BJ (cell line): ENCODE measurements at regions not wholly inside any gene's neighbourhood (a gene's known extent, or its start where the extent isn't known, plus 50 kb on each side); places are given as distances from the start of the nearest gene placed in this dataset.
"Not testable (repeated sequence)": the region's sequence is repeated elsewhere in the genome, so short reads cannot be mapped to it uniquely, and the experiment has no call there.

ENCODE experiments used
- CTCF ChIA-PET: fragments of 350-600 bp; formaldehyde crosslinking; extraction: SDS; loops from one replicate; lab custom pipeline; 2021; ENCODE audit warnings: antibody characterized with exemption, inconsistent platforms; lab: Yijun Ruan, JAX
- POLR2A ChIA-PET: fragments of 300-600 bp; sonication (Branson Sonifier 250); formaldehyde crosslinking; extraction: SDS; loops from one replicate; lab custom pipeline; 2021; ENCODE audit warnings: antibody characterized with exemption; lab: Charles Lee
- DNase-seq: peaks from one replicate; pipeline ENCODE4 v3.0.0-alpha.2; 2011; ENCODE audit warnings: low read depth
- H3K27me3 ChIP-seq: 2 replicates; pipeline ENCODE4 v1.6.0; 2011; ENCODE audit warnings: low read length; ENCODE audit not compliant: control insufficient read depth, insufficient read depth
- H3K36me3 ChIP-seq: 2 replicates; pipeline ENCODE4 v1.5.1; 2011; ENCODE audit warnings: low read length; ENCODE audit not compliant: control insufficient read depth, insufficient read depth
- H3K4me3 ChIP-seq: 2 replicates; pipeline ENCODE4 v1.5.1; 2011; ENCODE audit warnings: low read depth, mild to moderate bottlenecking, control low read depth, low read length
- TF ChIP-seq, protein P1 (sequence below): IDR thresholded peaks from 2 replicates; pipeline ENCODE4 v1.5.1; 2011; ENCODE audit warnings: low read depth, mild to moderate bottlenecking, control low read depth, inconsistent platforms, low read length, moderate library complexity; ENCODE audit not compliant: insufficient read depth

DNA sequence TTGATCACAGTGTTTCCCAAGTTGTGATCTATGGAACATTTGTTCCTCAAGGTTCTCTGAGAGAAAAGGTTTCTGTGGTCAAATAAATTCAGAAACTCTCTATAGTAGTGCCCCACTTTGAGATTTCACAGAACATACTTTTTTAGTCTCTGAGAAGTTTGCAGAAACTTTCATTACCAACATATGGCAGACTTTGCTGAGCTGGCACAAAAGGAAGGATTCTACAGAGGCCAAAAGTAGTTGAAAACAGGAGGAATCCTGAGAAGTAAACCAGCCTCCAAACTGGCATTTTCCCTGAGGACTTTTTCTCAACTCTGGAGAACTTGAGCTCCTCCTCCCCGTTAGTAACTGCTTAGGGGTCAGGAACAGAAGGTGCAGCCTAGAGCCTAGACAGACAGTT, 117.8 kb upstream of the ESX1 start:
- DNase-seq: no peak
- Histone ChIP-seq H3K27me3 (no peaks in the 10 kb centered on the region), H3K36me3 (no peaks in the 10 kb centered on the region), H3K4me3 (no peak overlapping the region)
- CTCF ChIA-PET: no interaction called here
- POLR2A ChIA-PET: no interaction called here
- TF ChIP-seq, protein P1, sequence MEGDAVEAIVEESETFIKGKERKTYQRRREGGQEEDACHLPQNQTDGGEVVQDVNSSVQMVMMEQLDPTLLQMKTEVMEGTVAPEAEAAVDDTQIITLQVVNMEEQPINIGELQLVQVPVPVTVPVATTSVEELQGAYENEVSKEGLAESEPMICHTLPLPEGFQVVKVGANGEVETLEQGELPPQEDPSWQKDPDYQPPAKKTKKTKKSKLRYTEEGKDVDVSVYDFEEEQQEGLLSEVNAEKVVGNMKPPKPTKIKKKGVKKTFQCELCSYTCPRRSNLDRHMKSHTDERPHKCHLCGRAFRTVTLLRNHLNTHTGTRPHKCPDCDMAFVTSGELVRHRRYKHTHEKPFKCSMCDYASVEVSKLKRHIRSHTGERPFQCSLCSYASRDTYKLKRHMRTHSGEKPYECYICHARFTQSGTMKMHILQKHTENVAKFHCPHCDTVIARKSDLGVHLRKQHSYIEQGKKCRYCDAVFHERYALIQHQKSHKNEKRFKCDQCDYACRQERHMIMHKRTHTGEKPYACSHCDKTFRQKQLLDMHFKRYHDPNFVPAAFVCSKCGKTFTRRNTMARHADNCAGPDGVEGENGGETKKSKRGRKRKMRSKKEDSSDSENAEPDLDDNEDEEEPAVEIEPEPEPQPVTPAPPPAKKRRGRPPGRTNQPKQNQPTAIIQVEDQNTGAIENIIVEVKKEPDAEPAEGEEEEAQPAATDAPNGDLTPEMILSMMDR: no peak

DNA sequence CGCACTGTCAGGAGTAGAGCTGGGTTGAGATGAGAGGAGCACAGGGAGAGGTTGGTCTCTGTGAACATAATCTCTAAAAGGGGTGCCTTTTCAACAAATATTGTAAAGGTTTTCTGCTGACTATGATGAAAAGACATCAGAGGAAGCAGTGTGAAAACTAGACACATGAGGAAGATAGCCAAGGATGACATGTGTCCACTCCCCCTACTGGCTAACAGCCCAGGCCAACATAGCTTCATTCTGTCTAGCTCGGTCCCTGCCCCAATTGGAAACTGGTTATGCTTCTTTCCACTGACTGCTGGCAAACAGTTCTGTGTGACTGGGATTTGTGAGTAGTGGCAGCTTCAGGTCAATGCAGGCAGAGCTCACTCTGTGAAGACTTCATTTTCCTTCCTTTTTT, 115.4 kb upstream of the ESX1 start:
- Histone ChIP-seq H3K27me3 (no peaks in the 10 kb centered on the region), H3K36me3 (no peaks in the 10 kb centered on the region), H3K4me3 (no peak overlapping the region)
- CTCF ChIA-PET: no interaction called here
- TF ChIP-seq, protein P1: no peak
- POLR2A ChIA-PET: no interaction called here
- DNase-seq: no peak

DNA sequence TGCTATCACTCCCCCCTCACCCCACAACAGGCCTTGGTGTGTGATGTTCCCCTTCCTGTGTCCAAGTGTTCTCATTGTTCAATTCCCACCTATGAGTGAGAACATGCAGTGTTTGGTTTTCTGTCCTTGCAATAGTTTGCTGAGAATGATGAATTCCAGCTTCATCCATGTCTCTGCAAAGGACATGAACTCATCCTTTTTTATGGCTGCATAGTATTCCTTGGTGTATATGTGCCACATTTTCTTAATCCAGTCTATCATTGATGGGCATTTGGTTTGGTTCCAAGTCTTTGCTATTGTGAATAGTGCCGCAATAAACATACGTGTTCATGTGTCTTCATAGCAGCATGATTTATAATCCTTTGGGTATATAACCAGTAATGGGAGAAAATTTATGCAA, 106.0 kb upstream of the ESX1 start:
- H3K36me3 ChIP-seq, CTCF ChIA-PET, DNase-seq, H3K27me3 ChIP-seq, POLR2A ChIA-PET, H3K4me3 ChIP-seq: not testable (repeated sequence)

DNA sequence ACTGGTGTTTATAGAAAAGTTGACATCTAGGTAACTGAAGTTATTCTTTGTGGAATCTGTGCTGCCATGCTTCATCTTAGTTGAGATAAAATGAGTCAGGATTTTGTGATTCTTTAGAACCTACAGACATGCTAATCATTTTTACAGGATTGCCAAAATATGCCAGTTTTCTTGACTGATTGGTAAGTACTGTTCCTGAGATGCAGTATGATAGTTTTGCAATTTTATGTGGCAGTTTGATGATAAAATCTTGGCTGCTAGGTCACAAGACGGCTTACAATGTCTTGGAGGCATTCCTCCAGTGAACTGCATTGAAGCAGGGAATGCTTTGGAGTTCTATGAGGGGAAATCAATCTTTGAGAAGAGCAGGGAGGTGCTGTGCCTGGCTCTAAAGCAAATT, 104.4 kb upstream of the ESX1 start:
- DNase-seq: no peak
- Histone ChIP-seq H3K27me3 (no peaks in the 10 kb centered on the region), H3K4me3 (no peak overlapping the region), H3K36me3 (no peaks in the 10 kb centered on the region)
- ChIA-PET POLR2A (no interaction called here), CTCF (no interaction called here)
- TF ChIP-seq, protein P1: no peak

DNA sequence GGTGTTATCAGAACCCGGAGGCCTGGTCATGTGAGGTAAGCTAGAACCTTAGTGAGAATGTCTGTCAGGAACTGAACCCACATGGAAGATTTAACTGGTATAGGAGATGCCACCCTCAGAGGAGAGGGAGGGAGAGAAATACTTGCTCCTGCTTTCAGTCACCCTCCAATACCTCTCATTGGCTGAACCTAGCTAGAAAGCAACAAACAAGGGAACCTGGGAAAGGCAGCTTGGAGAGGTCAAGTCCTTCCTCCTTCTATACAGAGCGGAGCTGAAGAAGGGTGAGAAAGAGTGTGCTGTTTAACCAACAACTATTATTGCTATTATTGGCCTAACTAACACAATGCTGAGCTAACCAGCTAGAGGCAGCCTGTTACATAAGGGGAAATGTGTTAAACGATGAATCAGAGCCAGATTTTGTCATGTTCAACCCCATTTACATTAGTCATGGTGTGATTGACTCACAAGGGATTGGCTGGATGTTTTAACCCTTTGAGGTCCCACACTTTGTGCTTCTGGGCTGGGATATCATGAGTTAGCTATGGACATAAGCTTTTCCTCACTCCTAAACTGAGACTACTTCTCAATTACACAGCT, 96.5 kb upstream of the ESX1 start:
- peak; percentile 37 for DNase-seq
- POLR2A ChIA-PET: no interaction called here
- Histone ChIP-seq H3K36me3 (no peaks in the 10 kb centered on the region), H3K4me3 (no peak overlapping the region), H3K27me3 (no peaks in the 10 kb centered on the region)
- CTCF ChIA-PET: interaction anchor here (0.8 to 1.0 kb wide), 2 partner anchors 41 to 42 kb away, joined by 3 to 4 read pairs; no protein-coding TSS in a partner anchor
- TF ChIP-seq, protein P1: no peak

- no peaks in the 10 kb centered on the region for H3K27me3 ChIP-seq
- H3K36me3 ChIP-seq: no peaks in the 10 kb centered on the region
- H3K4me3 ChIP-seq: no peak overlapping the region
- POLR2A ChIA-PET: no interaction called here
- TF ChIP-seq, protein P1: no peak
- CTCF ChIA-PET: no interaction called here
- no peak for DNase-seq
Measured at GRCh38 chrX:104347860-104348259, 93.1 kb upstream of the ESX1 start.
